Activated T-cell treated with anti-CD3 and anti-CD28 coated beads for 24 hours (primary cell): ENCODE measurements at regions not wholly inside any gene's neighbourhood (a gene's known extent, or its start where the extent isn't known, plus 50 kb on each side); places are given as distances from the start of the nearest gene placed in this dataset.

Experiments
- DNase-seq: peaks from one replicate; pipeline ENCODE4 v3.0.0-alpha.2; 2020; ENCODE audit warnings: low read depth

- no peak for DNase-seq
Observed at GRCh38 chr5:74153255-74153790, 487.2 kb downstream of the ENC1 start.

- no peak for DNase-seq
Observed at GRCh38 chr5:74152625-74153254, 487.8 kb downstream of the ENC1 start.

GRCh38 chr5:74152136-74152535, 488.4 kb downstream of the ENC1 start:
- no peak for DNase-seq

GRCh38 chr5:74149395-74149794, 491.1 kb downstream of the ENC1 start:
- DNase-seq = no peak

GRCh38 chr5:74148321-74148720, 492.2 kb downstream of the ENC1 start:
- DNase-seq = no peak

- DNase-seq = no peak
Observed at GRCh38 chr5:74146796-74147195, 493.7 kb downstream of the ENC1 start.

GRCh38 chr5:74145951-74146350, 494.6 kb downstream of the ENC1 start:
- DNase-seq = no peak

- DNase-seq = no peak
Observed at GRCh38 chr5:74143721-74144330, 496.7 kb downstream of the ENC1 start.

GRCh38 chr5:74143151-74143550, 497.4 kb downstream of the ENC1 start:
- DNase-seq = no peak

GRCh38 chr5:74141053-74141452, 499.5 kb downstream of the ENC1 start:
- no peak for DNase-seq

GRCh38 chr5:74140409-74140808, 500.1 kb downstream of the ENC1 start:
- no peak for DNase-seq

- DNase-seq = no peak
Observed at GRCh38 chr5:74139589-74139988, 500.9 kb downstream of the ENC1 start.

GRCh38 chr5:74138721-74139120, 501.8 kb downstream of the ENC1 start:
- DNase-seq = no peak

GRCh38 chr5:74136276-74136825, 504.2 kb downstream of the ENC1 start:
- no peak for DNase-seq

GRCh38 chr5:74135033-74135432, 505.5 kb downstream of the ENC1 start:
- no peak for DNase-seq

GRCh38 chr5:74132485-74132884, 506.5 kb downstream of the ARHGEF28 start:
- no peak for DNase-seq

- no peak for DNase-seq
Observed at GRCh38 chr5:74131250-74131649, 505.3 kb downstream of the ARHGEF28 start.

GRCh38 chr5:74130155-74130897, 504.3 kb downstream of the ARHGEF28 start:
- no peak for DNase-seq

GRCh38 chr5:74127381-74128320, 501.7 kb downstream of the ARHGEF28 start:
- no peak for DNase-seq

GRCh38 chr5:74126294-74126693, 500.3 kb downstream of the ARHGEF28 start:
- no peak for DNase-seq

- no peak for DNase-seq
Observed at GRCh38 chr5:74124826-74125225, 498.8 kb downstream of the ARHGEF28 start.

- no peak for DNase-seq
Observed at GRCh38 chr5:74123929-74124328, 497.9 kb downstream of the ARHGEF28 start.
